ENCODE measurements at regions not wholly inside any gene's neighbourhood (a gene's known extent, or its start where the extent isn't known, plus 50 kb on each side); places are given as distances from the start of the nearest gene placed in this dataset.

DNA sequence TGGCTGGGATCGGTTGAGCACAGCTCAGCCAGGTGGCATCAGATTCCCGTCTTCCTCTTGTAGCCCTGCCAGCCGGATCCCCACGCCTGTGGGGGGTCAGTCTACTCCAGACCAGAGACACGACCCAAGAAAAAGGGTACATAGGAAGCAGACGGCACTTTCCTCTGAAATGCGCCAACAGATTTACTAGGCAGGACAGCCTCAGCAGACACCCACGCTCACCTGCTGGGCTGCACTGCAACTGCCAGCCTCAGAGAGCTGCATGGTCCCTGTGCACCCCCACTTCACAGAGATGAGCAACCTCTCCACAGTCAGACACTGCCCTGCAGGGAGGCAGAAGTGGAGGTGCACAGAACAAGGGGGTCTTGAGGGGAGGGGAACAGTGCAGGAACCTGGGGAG is 75.7 kb upstream of the OTOS start:
- no peak for TF ChIP-seq FOXA1 (IDR thresholded peaks at IDR 0.05)
- TF ChIP-seq HDGF (IDR thresholded peaks at IDR 0.05; ENCODE audit: borderline replicate concordance) = no peak
- TF ChIP-seq FOXK2 (IDR thresholded peaks at IDR 0.05) = no peak
- TF ChIP-seq PKNOX1 (IDR thresholded peaks at IDR 0.05) = no peak
- TF ChIP-seq SP1 (IDR thresholded peaks at IDR 0.05) = no peak
